Embryonic facial prominence (tissue), 1 donor: ENCODE measurements at regions not wholly inside any gene's neighbourhood (a gene's known extent, or its start where the extent isn't known, plus 50 kb on each side); places are given as distances from the start of the nearest gene placed in this dataset.

ENCODE experiments used
- DNase-seq: peaks from one replicate; pipeline ENCODE4 v3.0.0-alpha.2; 2016; ENCODE audit errors: extremely low spot score

GRCh38 chr10:111976557-111976956, 207.0 kb downstream of the GPAM start:
- no peak for DNase-seq

GRCh38 chr10:111984057-111984456, 199.5 kb downstream of the GPAM start:
- DNase-seq, result no peak

- no peak for DNase-seq
Measured at GRCh38 chr10:111986079-111986478, 197.5 kb downstream of the GPAM start.

- no peak for DNase-seq
Measured at GRCh38 chr10:111988646-111989045, 194.9 kb downstream of the GPAM start.

- DNase-seq, result no peak
Measured at GRCh38 chr10:111989136-111989911, 194.2 kb downstream of the GPAM start.

- no peak for DNase-seq
Measured at GRCh38 chr10:111990734-111991133, 192.8 kb downstream of the GPAM start.

- DNase-seq, result no peak
Measured at GRCh38 chr10:111993321-111993720, 190.2 kb downstream of the GPAM start.

GRCh38 chr10:111993872-111994426, 189.6 kb downstream of the GPAM start:
- DNase-seq, result no peak

GRCh38 chr10:111996103-111996502, 187.5 kb downstream of the GPAM start:
- no peak for DNase-seq

GRCh38 chr10:111998728-111999127, 184.8 kb downstream of the GPAM start:
- no peak for DNase-seq

GRCh38 chr10:111999205-111999914, 184.2 kb downstream of the GPAM start:
- no peak for DNase-seq

- no peak for DNase-seq
Measured at GRCh38 chr10:111999915-112000302, 183.7 kb downstream of the GPAM start.

GRCh38 chr10:112000466-112000865, 183.1 kb downstream of the GPAM start:
- no peak for DNase-seq

- no peak for DNase-seq
Measured at GRCh38 chr10:112002206-112002605, 181.4 kb downstream of the GPAM start.

GRCh38 chr10:112004075-112004474, 179.5 kb downstream of the GPAM start:
- DNase-seq, result no peak

- no peak for DNase-seq
Measured at GRCh38 chr10:112005044-112005443, 178.5 kb downstream of the GPAM start.

GRCh38 chr10:112006407-112006806, 177.2 kb downstream of the GPAM start:
- no peak for DNase-seq

- DNase-seq, result no peak
Measured at GRCh38 chr10:112006831-112007230, 176.7 kb downstream of the GPAM start.

GRCh38 chr10:112022196-112022595, 161.4 kb downstream of the GPAM start:
- DNase-seq, result no peak

GRCh38 chr10:112024079-112024478, 159.5 kb downstream of the GPAM start:
- DNase-seq, result no peak

GRCh38 chr10:112025228-112025627, 158.3 kb downstream of the GPAM start:
- DNase-seq, result no peak

- no peak for DNase-seq
Measured at GRCh38 chr10:112026438-112026837, 157.1 kb downstream of the GPAM start.

- no peak for DNase-seq
Measured at GRCh38 chr10:112027731-112028280, 155.8 kb downstream of the GPAM start.
